Activated CD4-positive, alpha-beta T cell treated with anti-CD3 and anti-CD28 coated beads for 36 hours (primary cell): ENCODE measurements at regions not wholly inside any gene's neighbourhood (a gene's known extent, or its start where the extent isn't known, plus 50 kb on each side); places are given as distances from the start of the nearest gene placed in this dataset.

Experiments
- ATAC-seq: fragments of 200-7000 bp; cut with Tn5 transposase; one replicate; pipeline ENCODE4 v1.10.0; 2021; ENCODE audit warnings: mild to moderate bottlenecking, moderate library complexity
- CTCF ChIA-PET: fragments of 350-600 bp; sonication (Branson Sonifier 250); formaldehyde crosslinking; loops from one replicate; lab custom pipeline; 2021; ENCODE audit warnings: antibody characterized with exemption; lab: Charles Lee
- POLR2A ChIA-PET: fragments of 350-600 bp; sonication (Branson Sonifier 250); formaldehyde crosslinking; loops from one replicate; lab custom pipeline; 2021; ENCODE audit warnings: antibody characterized with exemption, inconsistent platforms; lab: Charles Lee
- DNase-seq: peaks from one replicate; pipeline ENCODE4 v3.0.0-alpha.2; 2020
- H3K27ac Mint-ChIP-seq: one replicate; pipeline ENCODE4 v1.8.0; 2021; ENCODE audit warnings: mixed read lengths
- H3K27me3 Mint-ChIP-seq: one replicate; pipeline ENCODE4 v1.8.0; 2021; ENCODE audit warnings: mixed read lengths
- H3K36me3 Mint-ChIP-seq: one replicate; pipeline ENCODE4 v1.8.0; 2021; ENCODE audit warnings: low read depth, mixed read lengths
- H3K4me1 Mint-ChIP-seq: one replicate; pipeline ENCODE4 v1.8.0; 2021; ENCODE audit warnings: mixed read lengths
- H3K4me3 Mint-ChIP-seq: one replicate; pipeline ENCODE4 v1.8.0; 2021; ENCODE audit warnings: mild to moderate bottlenecking, moderate library complexity, mixed read lengths
- H3K9me3 Mint-ChIP-seq: one replicate; pipeline ENCODE4 v1.8.0; 2021; ENCODE audit warnings: low read depth, mixed read lengths
- intact Hi-C, 2 experiments: fragments of 100-400 bp; cut with DNase I in 1 of 2; cut with micrococcal nuclease in 1 of 2; formaldehyde crosslinking; loops; one replicate each; pipeline versions ENCODE4 v1.14.2 to v1.15.1; 2022 to 2024; cut with DNase I, micrococcal nuclease

- ChIA-PET CTCF (no interaction called here), POLR2A (interaction anchor here (0.6 kb wide), 1 partner anchor 11 kb away, joined by 6 read pairs; no protein-coding TSS in a partner anchor)
- no peak for ATAC-seq
- H3K36me3 Mint-ChIP-seq: no peaks in the 10 kb centered on the region
- H3K4me3 Mint-ChIP-seq: no peak overlapping the region
- no peaks in the 10 kb centered on the region for H3K9me3 Mint-ChIP-seq
- no peak overlapping the region for H3K27ac Mint-ChIP-seq
- H3K4me1 Mint-ChIP-seq: no peaks in the 10 kb centered on the region
- intact Hi-C loops: no loop called here
- no peaks in the 10 kb centered on the region for H3K27me3 Mint-ChIP-seq
- DNase-seq: no peak
These were observed 319.1 kb upstream of the TBL1XR1 start for GRCh38 chr3:177516158-177517011.

- Mint-ChIP-seq H3K27me3 (no peaks in the 10 kb centered on the region), H3K4me3 (no peak overlapping the region), H3K36me3 (no peaks in the 10 kb centered on the region), H3K4me1 (no peaks in the 10 kb centered on the region), H3K27ac (no peak overlapping the region), H3K9me3 (no peaks in the 10 kb centered on the region)
- ChIA-PET CTCF (no interaction called here), POLR2A (no interaction called here)
- ATAC-seq: no peak
- DNase-seq: no peak
- intact Hi-C loops: no loop called here
These were observed 320.6 kb upstream of the TBL1XR1 start for GRCh38 chr3:177517906-177518305.

- intact Hi-C loops: no loop called here
- no peaks in the 10 kb centered on the region for H3K27me3 Mint-ChIP-seq
- H3K9me3 Mint-ChIP-seq: peaks cover 4% of the 10 kb centered on the region
- no peak overlapping the region for H3K27ac Mint-ChIP-seq
- CTCF ChIA-PET: no interaction called here
- DNase-seq (no peak), ATAC-seq (no peak)
- no peaks in the 10 kb centered on the region for H3K36me3 Mint-ChIP-seq
- POLR2A ChIA-PET: no interaction called here
- H3K4me1 Mint-ChIP-seq: peaks cover 6% of the 10 kb centered on the region
- no peak overlapping the region for H3K4me3 Mint-ChIP-seq
These were observed 322.3 kb upstream of the TBL1XR1 start for GRCh38 chr3:177519588-177519987.

GRCh38 chr3:177521305-177521704 is 324.0 kb upstream of the TBL1XR1 start:
- CTCF ChIA-PET: interaction anchor here (0.6 kb wide), 1 partner anchor 9 kb away, joined by 3 read pairs; no protein-coding TSS in a partner anchor
- no peak overlapping the region for H3K4me3 Mint-ChIP-seq
- POLR2A ChIA-PET: no interaction called here
- no peak overlapping the region for H3K27ac Mint-ChIP-seq
- intact Hi-C loops: no loop called here
- peaks cover 10% of the 10 kb centered on the region for H3K9me3 Mint-ChIP-seq
- H3K4me1 Mint-ChIP-seq: peaks cover 12% of the 10 kb centered on the region
- no peak for ATAC-seq
- no peak for DNase-seq
- H3K27me3 Mint-ChIP-seq: no peaks in the 10 kb centered on the region
- no peaks in the 10 kb centered on the region for H3K36me3 Mint-ChIP-seq

DNA sequence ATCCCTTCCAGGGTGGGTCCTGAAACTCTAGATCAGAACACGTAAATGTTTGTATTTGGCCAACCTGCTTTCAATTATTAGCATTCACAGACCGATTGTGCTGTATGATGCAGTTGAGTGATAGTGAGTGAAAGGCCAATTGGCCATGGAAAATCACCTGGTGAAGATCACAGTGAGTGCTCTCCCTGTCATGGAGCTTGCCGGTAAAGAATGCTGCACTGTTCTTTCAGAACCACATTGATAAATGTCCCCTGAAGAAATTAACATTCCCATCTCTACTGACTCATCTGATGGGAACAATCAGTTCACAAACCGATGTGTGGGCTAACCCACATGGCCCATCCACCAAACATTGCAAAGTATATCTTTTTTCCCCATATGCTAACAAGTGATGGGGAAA is 324.8 kb upstream of the TBL1XR1 start:
- CTCF ChIA-PET: interaction anchor here (0.6 kb wide), 1 partner anchor 8 kb away, joined by 3 read pairs; no protein-coding TSS in a partner anchor
- H3K27me3 Mint-ChIP-seq: no peaks in the 10 kb centered on the region
- no peak overlapping the region for H3K27ac Mint-ChIP-seq
- H3K4me1 Mint-ChIP-seq: peaks cover 12% of the 10 kb centered on the region
- no peaks in the 10 kb centered on the region for H3K36me3 Mint-ChIP-seq
- intact Hi-C loops: no loop called here
- H3K4me3 Mint-ChIP-seq: no peak overlapping the region
- ATAC-seq: no peak
- no peak for DNase-seq
- POLR2A ChIA-PET: interaction anchor here (0.7 kb wide), 1 partner anchor 513 kb away, joined by 3 read pairs; no protein-coding TSS in a partner anchor
- peaks cover 10% of the 10 kb centered on the region for H3K9me3 Mint-ChIP-seq

GRCh38 chr3:177523067-177523675 is 325.9 kb upstream of the TBL1XR1 start:
- Mint-ChIP-seq H3K36me3 (no peaks in the 10 kb centered on the region), H3K4me3 (no peak overlapping the region), H3K9me3 (peaks cover 10% of the 10 kb centered on the region), H3K27me3 (no peaks in the 10 kb centered on the region), H3K4me1 (peaks cover 12% of the 10 kb centered on the region), H3K27ac (no peak overlapping the region)
- DNase-seq (no peak), ATAC-seq (no peak)
- intact Hi-C loops: no loop called here
- POLR2A ChIA-PET: no interaction called here
- CTCF ChIA-PET: interaction anchor here (0.6 to 1.4 kb wide), 2 partner anchors 15 to 521 kb away, joined by 3 to 4 read pairs; no protein-coding TSS in a partner anchor

DNA sequence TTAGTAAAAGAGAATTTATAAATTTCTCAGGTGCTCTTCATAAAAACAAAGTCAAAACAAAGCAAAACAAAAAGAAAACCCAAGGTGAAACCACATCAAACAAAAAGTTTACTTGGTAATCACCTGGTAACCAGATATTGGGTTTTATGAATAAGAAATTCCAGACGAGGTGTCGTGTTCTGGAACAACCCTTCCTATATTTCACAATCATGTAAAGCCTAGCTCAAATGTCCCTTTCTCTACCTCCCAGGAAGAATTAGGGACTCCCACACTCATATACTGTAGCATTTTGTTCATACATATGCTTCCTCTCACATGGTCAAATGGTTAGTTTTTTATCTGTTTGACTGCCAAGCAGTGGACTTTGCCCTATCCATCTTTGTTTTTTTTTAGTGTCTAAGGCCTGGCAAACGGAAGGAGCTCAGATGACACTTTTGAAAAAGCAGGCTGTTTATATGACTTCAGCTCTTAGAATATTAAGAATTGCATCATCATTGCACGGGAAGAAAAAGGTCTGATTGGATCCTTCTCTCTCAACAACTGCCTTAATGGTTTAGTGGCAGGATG is 326.7 kb upstream of the TBL1XR1 start:
- ATAC-seq (no peak), DNase-seq (no peak)
- POLR2A ChIA-PET: interaction anchor here (0.6 kb wide), 1 partner anchor 330 kb away, joined by 3 read pairs; no protein-coding TSS in a partner anchor
- intact Hi-C loops: no loop called here
- H3K4me3 Mint-ChIP-seq: no peak overlapping the region
- CTCF ChIA-PET: interaction anchor here (0.6 to 1.4 kb wide), 2 partner anchors 14 to 522 kb away, joined by 3 to 4 read pairs; no protein-coding TSS in a partner anchor
- H3K27me3 Mint-ChIP-seq: no peaks in the 10 kb centered on the region
- H3K27ac Mint-ChIP-seq: no peak overlapping the region
- peaks cover 10% of the 10 kb centered on the region for H3K9me3 Mint-ChIP-seq
- H3K4me1 Mint-ChIP-seq: peaks cover 15% of the 10 kb centered on the region
- no peaks in the 10 kb centered on the region for H3K36me3 Mint-ChIP-seq

- ChIA-PET CTCF (no interaction called here), POLR2A (interaction anchor here (0.6 kb wide), 1 partner anchor 331 kb away, joined by 3 read pairs; no protein-coding TSS in a partner anchor)
- DNase-seq: no peak
- no peak for ATAC-seq
- Mint-ChIP-seq H3K4me3 (no peak overlapping the region), H3K9me3 (peaks cover 10% of the 10 kb centered on the region), H3K4me1 (peaks cover 17% of the 10 kb centered on the region), H3K27ac (no peak overlapping the region), H3K36me3 (no peaks in the 10 kb centered on the region), H3K27me3 (no peaks in the 10 kb centered on the region)
- intact Hi-C loops: no loop called here
These were observed 327.5 kb upstream of the TBL1XR1 start for GRCh38 chr3:177524742-177525141.

DNA sequence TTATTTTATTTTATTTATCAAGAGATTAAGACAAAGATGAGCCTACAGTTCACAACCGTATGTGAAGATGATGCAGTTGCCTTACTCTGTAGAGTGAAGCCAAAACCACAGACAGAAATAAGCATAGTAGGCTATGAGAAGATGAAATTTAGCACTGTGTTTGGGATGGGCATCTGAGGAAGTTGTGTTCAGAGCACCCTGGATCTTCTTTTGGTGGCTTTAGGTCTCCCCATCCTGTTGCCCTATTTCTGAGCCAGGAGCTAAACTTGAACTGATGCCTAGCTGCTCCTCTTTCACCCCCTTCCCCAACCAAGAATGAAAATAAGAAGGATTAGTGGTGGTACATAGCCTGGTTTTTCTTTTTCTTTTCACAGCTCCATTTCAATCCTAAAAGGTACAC is 328.1 kb upstream of the TBL1XR1 start:
- Mint-ChIP-seq H3K27me3 (no peaks in the 10 kb centered on the region), H3K36me3 (no peaks in the 10 kb centered on the region), H3K27ac (no peak overlapping the region), H3K4me1 (peaks cover 17% of the 10 kb centered on the region), H3K4me3 (no peak overlapping the region), H3K9me3 (peaks cover 10% of the 10 kb centered on the region)
- no peak for ATAC-seq
- no peak for DNase-seq
- intact Hi-C loops: no loop called here
- POLR2A ChIA-PET: no interaction called here
- CTCF ChIA-PET: no interaction called here

GRCh38 chr3:177525987-177526712 is 328.9 kb upstream of the TBL1XR1 start:
- H3K4me1 Mint-ChIP-seq: peaks cover 17% of the 10 kb centered on the region
- ATAC-seq (no peak), DNase-seq (no peak)
- POLR2A ChIA-PET: no interaction called here
- no peak overlapping the region for H3K4me3 Mint-ChIP-seq
- intact Hi-C loops: no loop called here
- H3K9me3 Mint-ChIP-seq: peaks cover 10% of the 10 kb centered on the region
- H3K27ac Mint-ChIP-seq: no peak overlapping the region
- CTCF ChIA-PET: interaction anchor here (0.7 kb wide), 1 partner anchor 19 kb away, joined by 3 read pairs; no protein-coding TSS in a partner anchor
- H3K27me3 Mint-ChIP-seq: no peaks in the 10 kb centered on the region
- H3K36me3 Mint-ChIP-seq: no peaks in the 10 kb centered on the region

DNA sequence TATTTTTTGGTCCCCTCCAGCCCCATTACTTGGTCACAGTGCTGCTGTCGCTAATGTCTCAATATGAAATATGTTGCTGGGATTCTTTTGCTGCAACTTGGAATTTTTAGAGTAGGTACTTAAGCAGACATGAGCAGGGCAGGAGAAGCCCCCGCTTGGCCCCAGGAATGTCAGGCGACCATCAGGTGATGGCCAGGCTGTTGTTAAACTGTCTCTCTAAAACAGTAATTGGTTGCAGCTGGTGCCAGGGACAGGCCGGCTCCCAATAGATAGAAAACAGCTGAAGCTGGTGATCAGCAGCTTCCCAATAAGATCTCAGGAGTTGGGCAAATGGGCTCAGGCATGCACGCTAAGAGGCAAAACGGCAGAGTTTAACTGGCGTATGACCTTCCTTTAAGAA is 329.9 kb upstream of the TBL1XR1 start:
- H3K4me3 Mint-ChIP-seq: no peak overlapping the region
- CTCF ChIA-PET: no interaction called here

More for the DNA sequence above, 329.9 kb upstream of the TBL1XR1 start:
- ATAC-seq (no peak), DNase-seq (no peak)
- intact Hi-C loops: no loop called here
- POLR2A ChIA-PET: no interaction called here
- Mint-ChIP-seq H3K27me3 (no peaks in the 10 kb centered on the region), H3K4me1 (peaks cover 17% of the 10 kb centered on the region), H3K9me3 (peaks cover 10% of the 10 kb centered on the region), H3K36me3 (no peaks in the 10 kb centered on the region), H3K27ac (no peak overlapping the region)
